H1 (cell line): ENCODE measurements at regions not wholly inside any gene's neighbourhood (a gene's known extent, or its start where the extent isn't known, plus 50 kb on each side); places are given as distances from the start of the nearest gene placed in this dataset.

ENCODE experiments used
- ASH2L ChIP-seq: fragments of 200-600, 300-600 bp; sonication (generic); IDR thresholded peaks from one replicate; pipeline ENCODE4 v1.7.1; 2017; ENCODE audit warnings: low read length
- ATF3 ChIP-seq: IDR thresholded peaks from 2 replicates; pipeline ENCODE4 v1.6.1; 2011; ENCODE audit warnings: low read depth, mild to moderate bottlenecking, low read length; ENCODE audit not compliant: insufficient read depth
- EP300 ChIP-seq, 2 experiments: IDR thresholded peaks; 1 replicate in 1 of 2; 2 replicates in 1 of 2; pipeline ENCODE4 v1.6.1; 2011 to 2012; ENCODE audit warnings: low read depth in 2 of 2, low read length in 2 of 2, mild to moderate bottlenecking in 2 of 2, borderline replicate concordance in 1 of 2, inconsistent platforms in 1 of 2, moderate library complexity in 1 of 2
- KDM1A ChIP-seq: fragments of 200-600, 300-600 bp; sonication (generic); IDR thresholded peaks from 2 replicates; pipeline ENCODE4 v1.7.1; 2016; ENCODE audit warnings: mild to moderate bottlenecking, low read length, borderline replicate concordance
- MAFK ChIP-seq: IDR thresholded peaks from 2 replicates; pipeline ENCODE4 v1.6.1; 2012; ENCODE audit warnings: low read depth, mild to moderate bottlenecking, improper control_type of control experiment, low read length
- POLR2A ChIP-seq, 2 experiments: IDR thresholded peaks; 1 replicate in 1 of 2; 2 replicates in 1 of 2; pipeline ENCODE4 v1.6.1; 2011; ENCODE audit warnings: low read depth in 2 of 2, low read length in 2 of 2, mild to moderate bottlenecking in 2 of 2; ENCODE audit errors: control extremely low read depth in 1 of 2
- SIN3A ChIP-seq, 2 experiments: IDR thresholded peaks in 1 of 2; conservative IDR thresholded peaks in 1 of 2; 2 replicates each; pipeline ENCODE4 v1.6.1; 2011 to 2012; ENCODE audit warnings: low read length in 2 of 2, improper control_type of control experiment in 1 of 2, low read depth in 1 of 2, mild to moderate bottlenecking in 1 of 2
- TEAD4 ChIP-seq: IDR thresholded peaks from 2 replicates; pipeline ENCODE4 v1.6.1; 2012; ENCODE audit warnings: low read depth, low read length, inconsistent platforms, mixed read lengths
- TF ChIP-seq, protein P1 (sequence below), 3 experiments: IDR thresholded peaks; 1 replicate in 2 of 3; 2 replicates in 1 of 3; pipeline versions ENCODE4 v1.5.1 to v1.6.1; 2011; ENCODE audit warnings: low read length in 3 of 3, mild to moderate bottlenecking in 3 of 3, inconsistent platforms in 2 of 3, low read depth in 1 of 3, moderate library complexity in 1 of 3; ENCODE audit not compliant: insufficient read depth in 1 of 3; ENCODE audit errors: control extremely low read depth in 1 of 3

DNA sequence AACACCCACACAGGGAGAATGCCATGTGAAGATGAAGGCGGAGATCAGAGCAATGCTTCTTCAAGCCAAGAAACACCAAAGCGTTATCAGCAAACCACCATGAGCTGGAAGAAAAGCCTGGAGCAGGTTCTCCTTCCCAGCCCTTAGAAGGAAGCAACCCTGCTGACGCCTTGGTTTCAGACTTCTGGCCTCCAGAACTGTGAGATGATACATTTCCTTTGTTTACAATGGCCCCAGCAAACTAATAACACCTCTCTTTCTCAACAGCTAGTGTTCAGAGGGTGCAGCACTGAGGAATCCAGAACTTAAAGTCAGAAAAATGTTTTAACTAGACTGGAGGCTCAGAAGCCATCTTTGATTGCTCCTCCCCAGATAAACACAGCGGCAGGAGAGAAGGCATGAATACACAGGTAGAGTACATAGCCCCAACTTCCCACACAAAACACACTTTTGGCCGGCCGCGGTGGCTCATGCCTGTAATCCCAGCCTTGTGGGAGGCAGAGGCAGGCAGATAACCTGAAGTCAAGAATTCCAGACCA is 132.4 kb upstream of the LPP start:
- no peak for TF ChIP-seq ATF3
- TF ChIP-seq SIN3A (conservative IDR thresholded peaks at IDR 0.05 in 1 of 2, IDR thresholded peaks at IDR 0.05 in 1 of 2; ENCODE audit: low read depth in 1 of 2, low read length in 2 of 2), result no peak
- no peak for TF ChIP-seq TEAD4
- no peak for TF ChIP-seq EP300 (IDR thresholded peaks at IDR 0.05; ENCODE audit: borderline replicate concordance in 1 of 2, low read depth in 2 of 2, low read length in 2 of 2)
- no peak for TF ChIP-seq KDM1A
- TF ChIP-seq ASH2L, result no peak
- TF ChIP-seq, protein P1, sequence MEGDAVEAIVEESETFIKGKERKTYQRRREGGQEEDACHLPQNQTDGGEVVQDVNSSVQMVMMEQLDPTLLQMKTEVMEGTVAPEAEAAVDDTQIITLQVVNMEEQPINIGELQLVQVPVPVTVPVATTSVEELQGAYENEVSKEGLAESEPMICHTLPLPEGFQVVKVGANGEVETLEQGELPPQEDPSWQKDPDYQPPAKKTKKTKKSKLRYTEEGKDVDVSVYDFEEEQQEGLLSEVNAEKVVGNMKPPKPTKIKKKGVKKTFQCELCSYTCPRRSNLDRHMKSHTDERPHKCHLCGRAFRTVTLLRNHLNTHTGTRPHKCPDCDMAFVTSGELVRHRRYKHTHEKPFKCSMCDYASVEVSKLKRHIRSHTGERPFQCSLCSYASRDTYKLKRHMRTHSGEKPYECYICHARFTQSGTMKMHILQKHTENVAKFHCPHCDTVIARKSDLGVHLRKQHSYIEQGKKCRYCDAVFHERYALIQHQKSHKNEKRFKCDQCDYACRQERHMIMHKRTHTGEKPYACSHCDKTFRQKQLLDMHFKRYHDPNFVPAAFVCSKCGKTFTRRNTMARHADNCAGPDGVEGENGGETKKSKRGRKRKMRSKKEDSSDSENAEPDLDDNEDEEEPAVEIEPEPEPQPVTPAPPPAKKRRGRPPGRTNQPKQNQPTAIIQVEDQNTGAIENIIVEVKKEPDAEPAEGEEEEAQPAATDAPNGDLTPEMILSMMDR (IDR thresholded peaks at IDR 0.05; ENCODE audit: control extremely low read depth in 1 of 3, insufficient read depth in 1 of 3, low read depth in 1 of 3, low read length in 3 of 3), result no peak
- no peak for TF ChIP-seq POLR2A (IDR thresholded peaks at IDR 0.05; ENCODE audit: control extremely low read depth in 1 of 2, low read depth in 2 of 2, low read length in 2 of 2)
- no peak for TF ChIP-seq MAFK
